SKM-1 treated with dmso at 0.1 percent for 144 hours (cell line): ENCODE measurements at regions not wholly inside any gene's neighbourhood (a gene's known extent, or its start where the extent isn't known, plus 50 kb on each side); places are given as distances from the start of the nearest gene placed in this dataset.
"Not testable (repeated sequence)": the region's sequence is repeated elsewhere in the genome, so short reads cannot be mapped to it uniquely, and the experiment has no call there.

Source experiments
- DNase-seq: peaks from one replicate; lab custom pipeline; 2025; ENCODE audit not compliant: unreplicated experiment; lab: John Stamatoyannopoulos, UW

GRCh38 chr5:15384581-15384980 lies 115.4 kb upstream of the FBXL7 start:
- no peak for DNase-seq

DNA sequence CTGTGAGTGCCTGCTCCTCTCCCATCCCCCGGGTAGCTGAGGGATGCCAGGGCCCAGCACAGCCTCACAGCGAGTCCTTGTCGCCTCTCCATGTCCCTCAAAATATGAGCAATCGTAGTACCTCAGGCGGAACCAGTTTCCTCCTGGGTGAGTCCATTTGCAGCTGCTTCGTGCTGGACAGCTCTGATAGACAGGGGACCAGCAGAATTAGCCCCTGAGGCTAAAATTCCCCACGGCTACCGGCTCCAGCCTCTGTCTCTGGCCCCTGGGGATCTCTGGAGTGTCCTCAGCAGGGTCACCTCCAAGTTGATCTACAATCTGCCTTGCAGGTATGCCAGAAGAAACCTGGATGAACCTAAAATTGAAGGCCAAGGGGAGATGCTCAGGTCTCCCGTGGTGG lies 115.8 kb upstream of the FBXL7 start:
- DNase-seq: no peak

DNA sequence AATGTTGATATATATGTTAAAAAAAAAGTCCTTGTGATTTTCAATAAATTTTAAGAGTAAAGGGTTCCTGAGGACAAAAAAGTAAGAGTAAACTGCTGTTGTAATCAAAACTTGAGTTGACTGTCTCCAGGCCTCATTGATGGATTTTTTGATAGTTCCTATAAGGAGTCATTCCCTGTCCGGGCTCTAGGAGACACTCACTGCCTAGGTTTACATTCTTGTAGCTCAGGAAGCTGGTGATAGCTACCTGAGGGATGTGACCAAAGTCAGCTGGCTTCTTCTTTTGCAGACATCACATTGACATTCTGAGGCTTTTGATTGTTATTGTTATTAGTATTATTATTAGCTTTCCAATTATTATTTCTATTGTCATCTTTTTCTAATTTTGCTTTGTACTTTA lies 116.5 kb upstream of the FBXL7 start:
- DNase-seq: no peak

DNA sequence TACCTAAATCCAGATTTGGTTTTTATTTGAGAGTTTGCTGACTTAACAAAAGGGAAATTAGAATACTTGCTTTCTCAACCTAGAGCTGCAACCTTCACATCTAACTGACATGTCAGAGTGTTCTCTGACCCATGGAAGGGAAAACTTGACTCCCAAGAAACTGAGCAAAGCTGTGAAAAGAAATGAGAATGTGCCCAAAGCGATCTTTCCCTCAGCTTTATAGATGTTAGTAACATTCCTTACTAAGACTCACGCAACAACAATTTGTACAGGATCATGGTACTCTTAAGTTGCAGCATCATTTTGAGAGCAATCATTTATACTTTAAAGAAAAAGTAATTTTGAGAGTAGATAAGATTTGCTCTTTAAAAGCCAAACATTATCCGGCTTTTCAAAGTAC lies 117.0 kb upstream of the FBXL7 start:
- no peak for DNase-seq

DNA sequence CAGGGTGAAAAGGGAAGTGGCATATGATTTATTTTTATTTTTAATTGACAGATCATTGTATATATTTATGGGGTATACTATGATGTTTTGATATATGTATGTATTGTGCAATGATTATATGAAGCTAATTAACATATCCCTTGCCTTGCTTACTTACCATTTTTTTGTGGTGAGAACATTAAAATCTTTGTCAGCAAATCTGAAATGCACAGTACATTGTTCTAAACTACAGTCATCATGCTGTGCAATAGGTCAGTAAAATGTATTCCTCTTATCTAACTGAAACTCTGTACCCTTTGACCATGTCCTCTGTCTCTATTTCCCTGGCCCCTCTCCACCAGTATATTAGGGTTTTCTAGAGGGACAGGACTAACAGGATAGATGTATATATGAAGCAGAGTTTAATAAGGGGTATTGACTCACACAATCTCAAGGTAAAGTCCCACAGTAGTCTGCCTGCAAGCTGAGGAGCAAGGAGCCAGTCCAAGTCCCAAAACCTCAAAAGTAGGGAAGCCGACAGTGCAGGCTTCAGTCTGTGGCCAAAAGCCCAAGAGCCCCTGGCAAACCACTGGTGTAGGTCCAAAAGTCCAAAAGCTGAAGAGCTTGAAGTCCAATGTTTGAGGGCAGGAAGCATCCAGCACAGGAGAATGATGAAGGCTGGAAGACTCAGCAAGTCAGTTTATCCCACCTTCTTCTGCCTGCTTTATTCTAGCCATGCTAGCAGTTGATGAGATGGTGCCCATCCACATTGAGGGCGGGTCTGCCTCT lies 122.2 kb upstream of the FBXL7 start:
- no peak for DNase-seq

GRCh38 chr5:15376803-15377202 lies 123.2 kb upstream of the FBXL7 start:
- no peak for DNase-seq

DNA sequence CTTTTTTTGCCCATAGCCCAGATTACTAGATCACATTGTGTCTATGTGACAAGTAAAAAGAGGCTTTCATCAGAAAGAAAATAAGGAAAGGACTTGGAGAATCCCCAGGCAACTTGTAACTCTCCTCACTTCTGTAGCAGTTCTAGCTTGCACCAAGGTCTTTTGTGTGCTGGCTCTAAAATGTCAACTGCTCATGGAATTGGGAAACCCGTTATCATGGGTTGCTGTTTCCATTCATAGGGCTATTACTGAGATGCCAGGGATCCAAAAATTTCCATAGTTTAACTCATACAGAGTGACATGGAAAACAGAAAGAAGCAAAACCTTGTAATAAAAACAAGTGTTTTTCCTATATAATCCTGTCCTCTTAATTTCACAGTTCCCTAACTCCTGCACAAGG lies 123.9 kb upstream of the FBXL7 start:
- no peak for DNase-seq

GRCh38 chr5:15375559-15375958 lies 124.4 kb upstream of the FBXL7 start:
- DNase-seq: no peak

GRCh38 chr5:15374886-15375285 lies 125.1 kb upstream of the FBXL7 start:
- no peak for DNase-seq

DNA sequence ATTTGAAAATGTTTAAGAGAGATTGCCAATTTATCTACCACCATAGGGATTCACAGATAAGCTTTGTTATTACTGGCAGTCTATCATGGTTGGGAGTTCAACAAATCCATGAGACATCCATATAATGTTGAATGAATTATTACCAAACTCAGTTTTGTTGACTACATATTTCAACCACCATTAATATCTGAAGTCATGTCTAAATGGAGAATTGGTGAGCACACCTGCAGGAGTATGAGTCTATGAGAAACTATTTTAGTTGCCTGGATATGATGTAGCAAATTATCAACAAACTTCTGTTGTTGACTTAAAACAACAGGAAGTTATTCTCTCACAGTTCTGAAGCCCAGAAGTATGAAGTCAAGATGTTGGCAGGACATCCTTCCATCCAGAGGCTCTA lies 126.8 kb upstream of the FBXL7 start:
- no peak for DNase-seq

GRCh38 chr5:15371184-15371583 lies 128.8 kb upstream of the FBXL7 start:
- DNase-seq: no peak

DNA sequence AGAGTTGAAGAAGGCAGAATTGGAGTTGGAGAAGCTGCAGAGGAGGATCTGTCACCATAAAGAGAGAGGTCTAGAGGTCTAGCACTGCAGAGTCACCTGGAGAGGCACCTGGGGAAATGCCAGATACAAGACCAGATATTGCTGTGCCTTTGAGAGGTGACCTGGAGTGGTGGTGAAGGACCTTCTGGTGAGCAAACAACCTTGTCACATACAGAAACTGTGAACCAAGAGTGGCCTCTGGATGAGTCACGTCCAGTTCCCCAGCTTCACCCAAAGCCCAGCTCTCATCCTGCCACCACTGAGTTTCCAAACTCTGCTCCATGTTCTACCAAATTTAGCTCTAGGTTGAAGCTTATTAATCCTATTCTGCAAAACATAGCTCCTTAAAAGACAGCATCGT lies 131.1 kb upstream of the FBXL7 start:
- no peak for DNase-seq

- DNase-seq: no peak
Measured at GRCh38 chr5:15367489-15367888, 132.5 kb upstream of the FBXL7 start.

DNA sequence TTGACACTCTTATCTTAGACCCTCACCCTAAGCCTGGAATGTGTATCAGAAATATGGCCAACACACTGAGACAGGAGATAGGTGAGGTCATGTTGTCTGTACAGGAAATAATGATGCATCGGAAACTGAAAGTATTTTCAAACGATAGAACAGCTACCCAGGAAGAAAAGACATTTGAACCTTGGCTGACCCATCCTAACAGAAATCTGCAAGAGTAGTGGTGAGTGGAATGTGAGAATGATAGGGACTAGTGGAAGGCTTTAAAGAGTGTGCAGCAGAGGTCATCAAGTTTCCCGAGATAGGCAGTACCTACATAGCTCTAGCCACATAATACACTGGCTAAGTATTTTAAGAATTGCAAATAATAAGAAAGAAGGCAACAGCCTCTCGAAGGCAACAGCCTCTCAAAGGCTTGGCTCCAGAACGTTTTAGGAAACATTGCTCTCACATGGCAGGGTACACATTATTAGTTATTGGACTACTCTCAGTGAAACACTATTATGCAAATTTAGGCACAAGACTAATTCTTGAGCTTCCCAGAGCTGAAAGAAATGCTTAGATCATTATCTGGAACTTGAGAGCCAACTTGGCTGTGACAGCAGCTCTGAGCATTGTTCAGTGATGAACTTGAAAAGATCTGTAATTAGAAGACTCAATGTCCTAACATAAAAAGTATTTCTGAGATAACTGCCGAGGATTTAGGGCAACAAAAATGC lies 133.1 kb upstream of the FBXL7 start:
- no peak for DNase-seq

DNA sequence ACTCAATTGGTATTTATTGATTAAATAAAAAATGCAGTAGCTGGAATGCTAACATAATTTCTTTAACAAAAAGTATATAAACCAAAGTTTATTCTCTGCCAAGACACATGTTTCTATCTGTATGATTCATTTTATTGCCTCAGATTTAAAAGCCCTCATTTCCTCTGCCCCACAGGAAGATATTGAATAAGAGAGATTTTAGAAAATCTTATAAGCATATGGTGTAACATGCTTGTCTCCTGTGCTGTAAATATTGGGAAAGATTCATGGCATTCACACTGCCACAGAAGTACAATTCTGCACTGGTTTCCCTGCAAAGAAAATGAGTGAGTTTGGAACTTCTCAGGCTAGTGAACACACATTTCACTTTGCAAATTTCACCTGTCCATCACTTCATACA lies 134.9 kb upstream of the FBXL7 start:
- no peak for DNase-seq

GRCh38 chr5:15363601-15364000 lies 136.4 kb upstream of the FBXL7 start:
- no peak for DNase-seq

- not testable (repeated sequence) for DNase-seq
Measured at GRCh38 chr5:15357092-15357453, 142.9 kb upstream of the FBXL7 start.

- not testable (repeated sequence) for DNase-seq
Measured at GRCh38 chr5:15356308-15357091, 143.5 kb upstream of the FBXL7 start.

GRCh38 chr5:15354021-15354420 lies 146.0 kb upstream of the FBXL7 start:
- DNase-seq: no peak

- DNase-seq: no peak
Measured at GRCh38 chr5:15353086-15353645, 146.8 kb upstream of the FBXL7 start.

- DNase-seq: no peak
Measured at GRCh38 chr5:15350614-15351013, 149.4 kb upstream of the FBXL7 start.

- no peak for DNase-seq
Measured at GRCh38 chr5:15346738-15347137, 153.2 kb upstream of the FBXL7 start.
